GM18907 (cell line): ENCODE measurements at regions not wholly inside any gene's neighbourhood (a gene's known extent, or its start where the extent isn't known, plus 50 kb on each side); places are given as distances from the start of the nearest gene placed in this dataset.
"Not testable (repeated sequence)": the region's sequence is repeated elsewhere in the genome, so short reads cannot be mapped to it uniquely, and the experiment has no call there.

Experiments
- ATAC-seq: cut with Tn5 transposase; IDR thresholded peaks from one replicate; pipeline ENCODE4 v1.9.1; 2021; ENCODE audit warnings: mild to moderate bottlenecking, moderate library complexity; ENCODE audit not compliant: unreplicated experiment

- ATAC-seq: no peak
Observed at GRCh38 chr4:159547645-159548308, 444.9 kb downstream of the RAPGEF2 start.

DNA sequence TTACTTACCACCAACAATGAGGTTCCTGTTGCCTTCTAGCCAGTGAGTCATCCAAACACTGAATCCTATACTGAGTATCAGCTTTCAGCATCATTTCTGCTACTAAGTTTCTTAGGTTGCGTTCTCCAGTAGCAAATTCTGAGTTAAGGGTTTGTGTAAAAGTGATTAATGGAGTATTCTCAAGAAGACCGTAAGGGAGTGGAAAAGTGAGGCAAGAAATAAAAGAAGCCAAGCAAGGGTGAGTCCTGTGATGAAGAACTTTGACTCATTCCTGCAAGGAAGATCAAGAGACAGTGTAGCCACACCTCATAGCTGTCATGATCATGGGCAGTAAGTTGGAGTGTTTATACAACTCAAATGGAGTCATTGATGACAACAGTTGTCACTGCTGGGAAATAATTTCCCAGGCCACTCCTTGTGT lies 446.2 kb downstream of the RAPGEF2 start:
- ATAC-seq: no peak

GRCh38 chr4:159551281-159551680 lies 448.4 kb downstream of the RAPGEF2 start:
- ATAC-seq: no peak

GRCh38 chr4:159552979-159553768 lies 450.3 kb downstream of the RAPGEF2 start:
- no peak for ATAC-seq

DNA sequence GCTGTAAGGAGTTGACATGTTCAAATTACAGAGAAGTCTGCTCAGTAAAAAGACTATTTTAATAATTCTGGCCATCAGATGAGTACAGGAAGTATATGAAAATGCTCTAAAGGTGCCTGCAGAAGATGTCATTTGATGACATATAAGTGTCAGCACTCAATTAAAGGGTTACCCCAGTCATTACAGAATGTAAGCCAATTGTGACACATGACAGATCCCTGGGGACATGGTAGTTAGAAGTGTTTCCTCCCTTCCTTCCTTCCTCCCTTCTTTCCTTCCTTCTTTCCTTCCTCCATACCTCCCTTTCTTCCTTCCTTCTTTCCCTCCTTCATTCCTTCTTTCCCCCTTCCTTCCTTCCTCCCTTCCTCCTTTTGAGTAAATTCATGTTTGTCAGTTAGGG lies 453.0 kb downstream of the RAPGEF2 start:
- ATAC-seq: no peak

DNA sequence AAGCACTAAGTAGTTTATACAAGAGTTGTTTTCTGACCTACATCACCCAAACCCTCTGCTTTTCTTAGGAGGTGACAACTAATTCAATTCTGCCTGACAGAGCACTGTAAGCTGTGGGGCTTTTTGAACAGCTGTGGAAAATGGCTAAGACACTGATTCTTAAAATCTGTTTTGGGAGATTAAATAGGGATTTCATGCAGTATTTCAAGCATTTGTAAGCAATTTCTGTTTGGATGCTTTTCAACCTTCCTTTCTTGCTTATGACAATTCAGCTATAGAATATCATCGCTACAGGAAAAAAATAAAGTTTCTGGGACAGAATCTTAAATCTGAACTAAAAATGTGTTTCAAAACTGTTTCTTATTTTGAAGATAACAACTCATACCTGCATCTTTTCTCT lies 459.5 kb downstream of the RAPGEF2 start:
- no peak for ATAC-seq

- ATAC-seq: no peak
Observed at GRCh38 chr4:159563257-159563656, 460.4 kb downstream of the RAPGEF2 start.

GRCh38 chr4:159564615-159565014 lies 461.7 kb downstream of the RAPGEF2 start:
- no peak for ATAC-seq

DNA sequence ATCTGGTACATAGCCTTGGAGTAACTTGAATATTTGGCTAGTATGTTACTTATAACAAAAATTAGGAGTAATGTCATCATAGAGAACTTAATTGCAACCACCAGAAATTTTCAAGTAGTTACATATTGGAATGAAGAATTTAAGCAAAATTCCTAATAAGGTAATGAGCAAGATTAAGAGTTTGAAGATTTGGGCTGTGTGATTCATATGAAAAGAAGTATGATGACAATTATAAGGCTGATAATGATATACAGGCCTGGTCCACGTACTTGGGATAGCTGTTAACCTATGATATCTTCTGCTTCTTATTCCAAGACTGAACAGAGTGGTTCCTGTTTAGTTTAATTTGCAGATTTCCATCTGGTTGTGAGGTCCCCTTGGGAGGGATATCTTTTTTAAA lies 463.9 kb downstream of the RAPGEF2 start:
- no peak for ATAC-seq

- no peak for ATAC-seq
Observed at GRCh38 chr4:159577241-159577640, 474.4 kb downstream of the RAPGEF2 start.

DNA sequence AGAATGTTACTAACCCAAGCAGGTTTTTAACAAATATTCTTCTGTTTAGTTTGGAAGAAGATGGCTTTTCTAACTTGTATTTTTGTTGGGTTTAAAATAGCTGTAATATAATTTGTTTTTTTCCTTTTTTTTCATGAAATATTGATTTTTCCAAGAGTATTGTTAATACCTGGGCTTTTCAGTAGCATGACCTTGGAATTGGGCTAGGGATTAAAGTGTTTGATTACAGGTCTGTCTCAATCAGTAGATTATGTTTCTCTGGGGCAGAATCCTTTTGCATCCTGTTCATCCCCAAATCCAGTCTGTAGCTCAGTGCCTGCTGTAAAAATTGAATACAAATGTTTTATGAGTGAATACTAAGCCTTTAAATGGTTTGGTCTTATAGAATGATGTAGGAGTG lies 479.8 kb downstream of the RAPGEF2 start:
- ATAC-seq: no peak

DNA sequence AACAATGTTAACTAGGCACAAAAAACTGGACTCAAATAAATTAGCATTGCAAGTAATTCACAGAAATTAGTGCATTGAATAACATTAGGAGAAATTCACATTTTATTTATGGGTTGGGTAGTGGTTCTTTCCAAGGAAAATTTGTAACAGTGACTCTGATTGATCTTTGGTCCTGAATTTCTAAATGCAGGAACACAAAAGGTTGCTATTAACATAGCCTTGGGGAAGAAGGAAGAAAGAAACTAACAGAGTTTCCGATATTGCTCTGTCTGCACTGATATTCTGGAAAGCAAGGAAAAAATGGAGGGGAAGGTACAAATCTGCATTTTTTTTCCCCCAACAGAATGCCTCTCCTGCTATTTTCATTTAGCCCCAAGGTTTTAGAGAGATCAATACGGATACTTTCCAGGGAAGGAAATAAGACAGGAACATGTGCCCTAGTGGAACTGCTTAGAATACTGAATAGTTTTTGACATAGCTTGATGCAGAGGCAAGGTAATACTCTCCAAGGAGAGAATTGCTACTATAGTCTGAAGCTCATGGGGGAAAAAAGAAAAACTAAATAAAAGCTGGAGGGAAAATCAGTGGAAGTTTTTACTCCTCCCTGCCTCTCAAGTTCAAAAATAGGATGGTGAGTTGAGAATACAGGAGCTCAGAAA lies 490.1 kb downstream of the RAPGEF2 start:
- no peak for ATAC-seq

DNA sequence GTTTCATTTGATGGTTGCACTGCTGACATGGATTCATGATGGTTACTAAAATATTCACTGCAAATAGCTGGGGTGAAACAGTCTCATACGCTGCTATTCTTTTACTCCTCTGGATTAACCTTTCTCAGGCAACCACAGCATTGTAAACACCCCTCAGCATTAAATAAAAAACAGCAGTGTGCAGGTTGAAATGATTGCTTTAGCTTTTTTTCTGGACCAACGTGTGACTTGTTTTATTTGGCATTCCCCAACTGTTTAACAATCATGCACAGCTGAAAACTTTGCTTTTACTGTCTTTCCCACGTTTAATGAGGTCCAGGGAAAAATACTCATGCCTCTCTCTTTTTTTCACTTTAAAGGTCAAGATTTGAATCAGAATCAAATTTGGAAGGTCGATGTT lies 490.8 kb downstream of the RAPGEF2 start:
- ATAC-seq: no peak

DNA sequence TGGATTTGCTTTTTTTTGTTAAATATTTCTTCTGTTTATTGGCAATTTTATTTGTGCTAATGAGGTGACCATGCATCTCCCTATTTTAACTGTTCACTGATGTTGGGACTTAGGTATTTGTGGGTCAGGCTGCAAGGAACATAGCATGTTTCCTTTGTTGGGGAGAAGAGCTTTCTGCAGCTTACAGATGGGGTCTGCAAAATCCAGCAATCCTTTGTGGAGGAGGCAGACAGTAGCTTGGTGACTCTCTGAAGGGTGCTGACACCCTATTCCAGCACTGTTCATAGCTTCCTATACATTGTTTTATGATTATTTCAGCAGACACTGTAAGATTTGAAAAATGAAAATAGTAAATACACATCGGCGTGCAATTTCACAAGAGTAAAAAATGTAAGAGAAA lies 491.7 kb downstream of the RAPGEF2 start:
- ATAC-seq: no peak

DNA sequence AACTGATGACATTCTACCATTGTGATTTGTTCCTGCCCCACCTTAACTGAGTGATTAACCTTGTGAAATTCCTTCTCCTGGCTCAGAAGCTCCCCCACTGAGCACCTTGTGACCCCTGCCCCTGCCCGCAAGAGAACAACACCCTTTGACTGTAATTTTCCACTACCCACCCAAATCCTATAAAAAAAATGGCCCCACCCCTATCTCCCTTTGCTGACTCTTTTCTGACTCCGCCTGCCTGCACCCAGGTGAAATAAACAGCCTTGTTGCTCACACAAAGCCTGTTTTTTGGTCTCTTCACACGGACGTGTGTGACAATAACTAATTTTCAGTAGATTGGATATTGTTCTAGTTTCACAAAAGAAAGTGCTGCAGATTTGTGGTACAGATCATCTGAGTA lies 492.2 kb downstream of the RAPGEF2 start:
- ATAC-seq: not testable (repeated sequence)

- no peak for ATAC-seq
Observed at GRCh38 chr4:159598602-159599001, 495.7 kb downstream of the RAPGEF2 start.

- no peak for ATAC-seq
Observed at GRCh38 chr4:159600061-159600460, 497.2 kb downstream of the RAPGEF2 start.

DNA sequence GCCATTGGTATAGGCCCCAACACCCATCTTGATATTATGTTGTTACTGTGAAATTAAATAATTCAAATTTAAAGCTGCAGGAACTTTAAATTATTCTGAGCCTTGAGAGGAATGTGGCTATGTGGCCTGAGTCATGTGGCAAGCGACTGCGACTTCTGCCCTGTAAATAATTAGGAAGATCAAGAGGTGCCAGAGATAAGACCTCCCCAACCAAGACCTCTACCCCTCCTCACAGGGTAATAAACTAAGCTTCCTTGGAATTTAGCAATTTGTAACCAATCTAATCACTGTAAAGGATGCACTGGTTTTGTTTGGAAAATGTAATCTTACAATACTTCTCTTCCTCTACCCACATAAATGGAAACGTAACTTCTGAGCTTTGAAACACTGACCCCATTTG lies 501.9 kb downstream of the RAPGEF2 start:
- ATAC-seq: no peak

DNA sequence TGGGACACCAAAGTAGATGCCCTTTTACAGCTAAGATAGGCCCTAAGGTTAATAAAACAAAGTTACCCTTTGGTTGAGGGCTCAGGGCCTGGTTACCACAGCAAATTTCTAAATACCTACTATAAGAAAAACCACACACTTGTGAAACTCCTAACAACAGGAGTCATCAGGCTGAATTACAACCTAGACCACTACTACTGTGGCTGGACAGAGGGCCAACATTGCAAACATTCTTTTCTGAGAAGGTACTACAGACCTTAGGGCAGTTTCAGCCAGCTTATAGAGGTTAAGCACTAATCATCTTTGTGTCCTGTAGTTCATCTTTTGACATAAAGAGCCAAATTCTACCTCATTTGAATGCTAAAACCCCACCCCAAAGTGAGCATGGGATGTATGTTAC lies 504.0 kb downstream of the RAPGEF2 start:
- no peak for ATAC-seq

GRCh38 chr4:159607809-159608208 lies 504.9 kb downstream of the RAPGEF2 start:
- ATAC-seq: no peak

DNA sequence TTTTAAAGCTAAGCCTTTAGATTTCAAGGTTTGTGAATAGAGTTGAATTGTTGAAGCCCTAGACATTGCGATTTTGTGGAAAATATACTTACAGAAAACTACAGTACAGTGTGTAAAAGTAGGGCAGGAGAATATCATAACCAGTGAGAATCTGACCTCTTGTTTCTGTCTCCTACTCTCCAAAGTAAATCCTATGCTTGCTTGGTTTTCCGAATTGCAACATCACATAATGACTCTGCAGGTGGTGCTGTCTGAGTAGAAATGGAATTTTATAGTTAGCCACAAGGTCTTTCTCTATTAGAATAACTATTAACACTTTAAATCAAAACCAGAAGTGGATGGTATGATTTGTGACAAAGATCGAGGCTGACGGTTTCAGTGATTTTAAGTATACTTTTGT lies 505.6 kb downstream of the RAPGEF2 start:
- ATAC-seq: no peak

- no peak for ATAC-seq
Observed at GRCh38 chr4:159632031-159632430, 529.2 kb downstream of the RAPGEF2 start.
